ENCODE measurements at regions not wholly inside any gene's neighbourhood (a gene's known extent, or its start where the extent isn't known, plus 50 kb on each side); places are given as distances from the start of the nearest gene placed in this dataset.

DNA sequence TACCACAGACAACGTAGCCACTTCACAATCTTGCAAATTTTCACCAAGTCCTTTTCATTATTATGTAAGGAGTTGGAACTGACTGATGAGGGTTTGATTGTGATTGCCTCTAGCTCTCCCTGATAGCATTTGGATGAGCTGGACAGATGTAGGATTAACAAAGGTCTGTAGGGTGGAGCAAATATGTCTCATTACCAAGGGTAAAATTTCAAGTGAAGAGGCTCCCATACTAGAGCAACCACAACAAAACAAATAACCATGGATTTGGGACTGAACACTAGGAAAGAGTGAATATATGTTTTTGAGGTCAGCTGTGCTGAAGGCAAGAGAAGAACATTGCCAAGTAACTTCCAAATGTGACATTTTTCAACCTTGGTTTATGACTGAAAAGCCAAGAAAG, 281.7 kb downstream of the NEBL start:
- FAIRE-seq = no peak
- Histone ChIP-seq H3K9me3 (ENCODE audit: low read length) (peaks cover 22% of the 10 kb centered on the region; the same call in 1 of the 2 replicates), H3K4me3 (replicated peaks in 1 of 3; ENCODE audit: insufficient read depth in 1 of 3, low read depth in 2 of 3, low read length in 3 of 3) (no peak overlapping the region), H3K27me3 (ENCODE audit: control insufficient read depth in 1 of 2, insufficient read depth in 2 of 2, low read length in 2 of 2) (no peaks in the 10 kb centered on the region), H3K27ac (ENCODE audit: extremely low read length, insufficient read depth, low read length) (no peak overlapping the region), H4K20me1 (ENCODE audit: insufficient read depth, low read length) (no peaks in the 10 kb centered on the region), H3K79me2 (ENCODE audit: insufficient read depth, low read length) (no peaks in the 10 kb centered on the region), H3K4me1 (ENCODE audit: insufficient read depth, low read length) (no peaks in the 10 kb centered on the region), H3K36me3 (replicated peaks in 1 of 2; ENCODE audit: control insufficient read depth in 1 of 2, insufficient read depth in 2 of 2, low read length in 2 of 2) (no peaks in the 10 kb centered on the region), H2AFZ (ENCODE audit: low read length) (no peak overlapping the region), H3K9ac (ENCODE audit: insufficient read depth, low read depth, low read length) (no peak overlapping the region), H3K4me2 (ENCODE audit: low read depth, low read length) (no peak overlapping the region)
- ATAC-seq = no peak
- CTCF ChIA-PET (ENCODE audit: low intra/inter-chr PET ratio, low total read pairs) = no interaction called here
- POLR2A ChIA-PET = no interaction called here
- in situ Hi-C loops (cut with HindIII; ENCODE audit: extremely low pct_ligation_motif_present, low pct_unique_long_range_greater_than_20kb) = no loop called here
- no peak for DNase-seq (ENCODE audit: low spot score)
- TF ChIP-seq PCBP2 (optimal IDR thresholded peaks at IDR 0.05; ENCODE audit: low read depth, low read length, poor library complexity, severe bottlenecking) = no peak
- no peak for TF ChIP-seq CHD2 (IDR thresholded peaks at IDR 0.05; ENCODE audit: low read depth, low read length)
- no peak for TF ChIP-seq ISL2 (CRISPR knock-in tag; IDR thresholded peaks at IDR 0.05)
- TF ChIP-seq, protein P1, sequence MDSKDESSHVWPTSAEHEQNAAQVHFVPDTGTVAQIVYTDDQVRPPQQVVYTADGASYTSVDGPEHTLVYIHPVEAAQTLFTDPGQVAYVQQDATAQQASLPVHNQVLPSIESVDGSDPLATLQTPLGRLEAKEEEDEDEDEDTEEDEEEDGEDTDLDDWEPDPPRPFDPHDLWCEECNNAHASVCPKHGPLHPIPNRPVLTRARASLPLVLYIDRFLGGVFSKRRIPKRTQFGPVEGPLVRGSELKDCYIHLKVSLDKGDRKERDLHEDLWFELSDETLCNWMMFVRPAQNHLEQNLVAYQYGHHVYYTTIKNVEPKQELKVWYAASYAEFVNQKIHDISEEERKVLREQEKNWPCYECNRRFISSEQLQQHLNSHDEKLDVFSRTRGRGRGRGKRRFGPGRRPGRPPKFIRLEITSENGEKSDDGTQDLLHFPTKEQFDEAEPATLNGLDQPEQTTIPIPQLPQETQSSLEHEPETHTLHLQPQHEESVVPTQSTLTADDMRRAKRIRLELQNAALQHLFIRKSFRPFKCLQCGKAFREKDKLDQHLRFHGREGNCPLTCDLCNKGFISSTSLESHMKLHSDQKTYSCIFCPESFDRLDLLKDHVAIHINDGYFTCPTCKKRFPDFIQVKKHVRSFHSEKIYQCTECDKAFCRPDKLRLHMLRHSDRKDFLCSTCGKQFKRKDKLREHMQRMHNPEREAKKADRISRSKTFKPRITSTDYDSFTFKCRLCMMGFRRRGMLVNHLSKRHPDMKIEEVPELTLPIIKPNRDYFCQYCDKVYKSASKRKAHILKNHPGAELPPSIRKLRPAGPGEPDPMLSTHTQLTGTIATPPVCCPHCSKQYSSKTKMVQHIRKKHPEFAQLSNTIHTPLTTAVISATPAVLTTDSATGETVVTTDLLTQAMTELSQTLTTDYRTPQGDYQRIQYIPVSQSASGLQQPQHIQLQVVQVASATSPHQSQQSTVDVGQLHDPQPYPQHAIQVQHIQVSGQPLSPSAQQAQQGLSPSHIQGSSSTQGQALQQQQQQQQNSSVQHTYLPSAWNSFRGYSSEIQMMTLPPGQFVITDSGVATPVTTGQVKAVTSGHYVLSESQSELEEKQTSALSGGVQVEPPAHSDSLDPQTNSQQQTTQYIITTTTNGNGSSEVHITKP (CRISPR knock-in tag; IDR thresholded peaks at IDR 0.05; ENCODE audit: low read depth) = no peak
- TF ChIP-seq MED13 (CRISPR knock-in tag; IDR thresholded peaks at IDR 0.05) = no peak
- TF ChIP-seq MEIS2 (CRISPR knock-in tag; IDR thresholded peaks at IDR 0.05) = no peak
- no peak for TF ChIP-seq ZIK1 (CRISPR knock-in tag; IDR thresholded peaks at IDR 0.05; ENCODE audit: borderline replicate concordance, low read depth)
- TF ChIP-seq MYNN (CRISPR knock-in tag; IDR thresholded peaks at IDR 0.05; ENCODE audit: low read depth) = no peak
- TF ChIP-seq, protein P2, sequence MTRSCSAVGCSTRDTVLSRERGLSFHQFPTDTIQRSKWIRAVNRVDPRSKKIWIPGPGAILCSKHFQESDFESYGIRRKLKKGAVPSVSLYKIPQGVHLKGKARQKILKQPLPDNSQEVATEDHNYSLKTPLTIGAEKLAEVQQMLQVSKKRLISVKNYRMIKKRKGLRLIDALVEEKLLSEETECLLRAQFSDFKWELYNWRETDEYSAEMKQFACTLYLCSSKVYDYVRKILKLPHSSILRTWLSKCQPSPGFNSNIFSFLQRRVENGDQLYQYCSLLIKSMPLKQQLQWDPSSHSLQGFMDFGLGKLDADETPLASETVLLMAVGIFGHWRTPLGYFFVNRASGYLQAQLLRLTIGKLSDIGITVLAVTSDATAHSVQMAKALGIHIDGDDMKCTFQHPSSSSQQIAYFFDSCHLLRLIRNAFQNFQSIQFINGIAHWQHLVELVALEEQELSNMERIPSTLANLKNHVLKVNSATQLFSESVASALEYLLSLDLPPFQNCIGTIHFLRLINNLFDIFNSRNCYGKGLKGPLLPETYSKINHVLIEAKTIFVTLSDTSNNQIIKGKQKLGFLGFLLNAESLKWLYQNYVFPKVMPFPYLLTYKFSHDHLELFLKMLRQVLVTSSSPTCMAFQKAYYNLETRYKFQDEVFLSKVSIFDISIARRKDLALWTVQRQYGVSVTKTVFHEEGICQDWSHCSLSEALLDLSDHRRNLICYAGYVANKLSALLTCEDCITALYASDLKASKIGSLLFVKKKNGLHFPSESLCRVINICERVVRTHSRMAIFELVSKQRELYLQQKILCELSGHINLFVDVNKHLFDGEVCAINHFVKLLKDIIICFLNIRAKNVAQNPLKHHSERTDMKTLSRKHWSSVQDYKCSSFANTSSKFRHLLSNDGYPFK (CRISPR knock-in tag; IDR thresholded peaks at IDR 0.05; ENCODE audit: borderline replicate concordance) = no peak
- TF ChIP-seq BRD4 (CRISPR knock-in tag; IDR thresholded peaks at IDR 0.05) = no peak
- WGBS (ENCODE audit: low lambda C conversion rate) = 0% methylated on average over 1 of the region's 1 CpG
- no TSS peak for BruUV-seq (replicated peaks)
- intact Hi-C loops (cut with micrococcal nuclease; ENCODE audit: unreplicated experiment) = no loop called here

Data from HepG2 (cell line).